IMR-90 (cell line): ENCODE measurements at regions not wholly inside any gene's neighbourhood (a gene's known extent, or its start where the extent isn't known, plus 50 kb on each side); places are given as distances from the start of the nearest gene placed in this dataset.

Experiments
- ATAC-seq: fragments of 200-7000 bp; cut with Tn5 transposase; 2 replicates; pipeline ENCODE4 v1.9.1; 2020; ENCODE audit warnings: low read depth, mild to moderate bottlenecking, moderate library complexity
- BruUV-seq: library from RNA; stranded (reverse); fragments of 400-500 nt; replicated peaks from 2 replicates; lab custom pipeline; 2021; lab: Mats Ljungman, UMichigan
- CTCF ChIA-PET: fragments of 300-600 bp; formaldehyde crosslinking; extraction: SDS; loops from one replicate; lab custom pipeline; 2021; ENCODE audit warnings: antibody characterized with exemption; lab: Yijun Ruan, JAX
- POLR2A ChIA-PET: fragments of 300-600 bp; sonication (Branson Sonifier 250); formaldehyde crosslinking; loops from one replicate; lab custom pipeline; 2022; ENCODE audit warnings: antibody characterized with exemption; ENCODE audit not compliant: unreplicated experiment; lab: Charles Lee
- DNase-seq: peaks from one replicate; pipeline ENCODE4 v3.0.0; 2013
- H2AFZ ChIP-seq: replicated peaks from 2 replicates; pipeline ENCODE3; 2013; ENCODE audit warnings: low read length, mild to moderate bottlenecking; ENCODE audit not compliant: poor library complexity
- H2AK5ac ChIP-seq: 2 replicates; pipeline ENCODE4 v1.6.1; 2013; ENCODE audit warnings: low read depth, low read length, inconsistent platforms
- H2AK9ac ChIP-seq: replicated peaks from 2 replicates; pipeline ENCODE3; 2013; ENCODE audit warnings: mild to moderate bottlenecking, low read depth, low read length, moderate library complexity; ENCODE audit not compliant: poor library complexity
- H2BK120ac ChIP-seq: 2 replicates; pipeline ENCODE4 v1.6.1; 2013; ENCODE audit warnings: low read depth, low read length, inconsistent platforms
- H2BK15ac ChIP-seq: 3 replicates; pipeline ENCODE4 v1.6.1; 2013; ENCODE audit warnings: low read depth, low read length, inconsistent platforms
- H2BK20ac ChIP-seq: 2 replicates; pipeline ENCODE4 v1.6.1; 2013; ENCODE audit warnings: low read depth, mild to moderate bottlenecking, inconsistent platforms, low read length, moderate library complexity
- H2BK5ac ChIP-seq: 2 replicates; pipeline ENCODE4 v1.6.1; 2013; ENCODE audit warnings: mild to moderate bottlenecking, low read depth, low read length, inconsistent platforms; ENCODE audit not compliant: poor library complexity, severe bottlenecking
- H3K14ac ChIP-seq: replicated peaks from 2 replicates; pipeline ENCODE4 v1.6.1; 2013; ENCODE audit warnings: low read depth, low read length, inconsistent platforms
- H3K18ac ChIP-seq: 2 replicates; pipeline ENCODE4 v1.6.1; 2013; ENCODE audit warnings: low read depth, low read length, control low read depth
- H3K23ac ChIP-seq: 2 replicates; pipeline ENCODE4 v1.6.1; 2013; ENCODE audit warnings: low read depth, low read length, inconsistent platforms
- H3K27ac ChIP-seq: 2 replicates; pipeline ENCODE4 v1.5.1; 2013; ENCODE audit warnings: mild to moderate bottlenecking, control low read depth, low read length; ENCODE audit not compliant: insufficient read depth
- H3K27me3 ChIP-seq: 2 replicates; pipeline ENCODE4 v1.6.1; 2013; ENCODE audit warnings: low read length; ENCODE audit not compliant: control insufficient read depth, insufficient read depth
- H3K36me3 ChIP-seq: 2 replicates; pipeline ENCODE4 v1.6.1; 2013; ENCODE audit warnings: low read length, mixed read lengths; ENCODE audit not compliant: control insufficient read depth, insufficient read depth
- H3K4ac ChIP-seq: 2 replicates; pipeline ENCODE4 v1.6.1; 2013; ENCODE audit warnings: low read depth, low read length, inconsistent platforms
- H3K4me1 ChIP-seq: 2 replicates; pipeline ENCODE4 v1.6.1; 2013; ENCODE audit warnings: low read length, mixed read lengths; ENCODE audit not compliant: control insufficient read depth, insufficient read depth
- H3K4me2 ChIP-seq: 2 replicates; pipeline ENCODE4 v1.6.1; 2013; ENCODE audit warnings: low read depth, mild to moderate bottlenecking, control low read depth, low read length, moderate library complexity
- H3K4me3 ChIP-seq: 2 replicates; pipeline ENCODE4 v1.5.1; 2013; ENCODE audit warnings: low read depth, mild to moderate bottlenecking, control low read depth, low read length, moderate library complexity; ENCODE audit not compliant: insufficient read depth
- H3K56ac ChIP-seq: 2 replicates; pipeline ENCODE4 v1.6.1; 2013; ENCODE audit warnings: low read length, inconsistent platforms; ENCODE audit not compliant: insufficient read depth; ENCODE audit errors: extremely low read depth
- H3K79me1 ChIP-seq, 2 experiments: 2 replicates each; pipeline ENCODE4 v1.6.1; 2013; ENCODE audit warnings: low read length in 2 of 2, inconsistent platforms in 1 of 2, low read depth in 1 of 2
- H3K9ac ChIP-seq: 2 replicates; pipeline ENCODE4 v1.6.1; 2013; ENCODE audit warnings: low read depth, low read length, control low read depth
- H3K9me1 ChIP-seq: 2 replicates; pipeline ENCODE4 v1.6.1; 2013; ENCODE audit warnings: low read length, inconsistent platforms; ENCODE audit not compliant: insufficient read depth
- H3K9me3 ChIP-seq: 2 replicates; pipeline ENCODE4 v1.6.1; 2013; ENCODE audit warnings: low read length; ENCODE audit not compliant: control insufficient read depth, insufficient read depth
- H4K20me1 ChIP-seq: 2 replicates; pipeline ENCODE4 v1.6.1; 2013; ENCODE audit warnings: low read length, inconsistent platforms; ENCODE audit not compliant: insufficient read depth
- H4K5ac ChIP-seq: 2 replicates; pipeline ENCODE4 v1.6.1; 2013; ENCODE audit warnings: mild to moderate bottlenecking, low read depth, low read length, control low read depth
- H4K8ac ChIP-seq, 2 experiments: 2 replicates each; pipeline ENCODE4 v1.6.1; 2013; ENCODE audit warnings: low read depth in 2 of 2, low read length in 2 of 2, control low read depth in 1 of 2, inconsistent platforms in 1 of 2
- H4K91ac ChIP-seq: 2 replicates; pipeline ENCODE4 v1.6.1; 2013; ENCODE audit warnings: low read depth, low read length, inconsistent platforms; ENCODE audit not compliant: insufficient read depth
- ELK1 ChIP-seq: fragments of 150-350 bp; IDR thresholded peaks from 2 replicates; pipeline ENCODE4 v1.6.1; 2016; ENCODE audit warnings: low read depth, mild to moderate bottlenecking, low read length, moderate library complexity, borderline replicate concordance
- WGBS, 2 experiments: methylation state at CpG; one replicate each; pipeline versions ENCODE4 v1.1.5 to v1.1.7; 2013; ENCODE audit warnings: missing lambda C conversion rate in 2 of 2; ENCODE audit not compliant: insufficient read length in 1 of 2; ENCODE audit errors: extremely low coverage in 2 of 2; 5-methylcytosine and 5-hydroxymethylcytosine counted together
- dilution Hi-C: fragments of 300-500 bp; cut with HindIII; formaldehyde crosslinking; loops from one replicate; pipeline ENCODE4 v1.14.3; 2018; ENCODE audit warnings: low sequenced_read_pairs; ENCODE audit not compliant: unreplicated experiment
- in situ Hi-C: fragments of 300-500 bp; cut with MboI; formaldehyde crosslinking; loops from 3 replicates; pipeline ENCODE4 v1.14.3; 2019; ENCODE audit warnings: low sequenced_read_pairs, inconsistent platforms, mixed read lengths
- intact Hi-C: fragments of 100-400 bp; cut with micrococcal nuclease; formaldehyde crosslinking; loops from 2 replicates; pipeline ENCODE4 v1.10.0; 2022

- Histone ChIP-seq H2AFZ (no peak overlapping the region), H2BK5ac (no peak overlapping the region), H3K9ac (no peak overlapping the region), H3K18ac (no peak overlapping the region), H2AK5ac (no peak overlapping the region), H3K27ac (no peak overlapping the region), H3K56ac (no peak overlapping the region), H3K4ac (no peak overlapping the region), H3K4me2 (no peak overlapping the region), H2BK120ac (no peak overlapping the region), H3K4me3 (no peak overlapping the region), H3K4me1 (no peaks in the 10 kb centered on the region), H4K91ac (no peak overlapping the region), H3K9me3 (peaks cover 20% of the 10 kb centered on the region), H2BK15ac (no peak overlapping the region), H3K9me1 (no peaks in the 10 kb centered on the region), H3K27me3 (no peaks in the 10 kb centered on the region), H3K14ac (no peak overlapping the region), H2BK20ac (no peak overlapping the region), H4K20me1 (no peaks in the 10 kb centered on the region), H4K8ac (no peak overlapping the region), H2AK9ac (no peak overlapping the region), H3K23ac (no peak overlapping the region), H3K36me3 (no peaks in the 10 kb centered on the region), H3K79me1 (no peaks in the 10 kb centered on the region), H4K5ac (no peak overlapping the region)
- no TSS peak for BruUV-seq
- ChIA-PET POLR2A (no interaction called here), CTCF (no interaction called here)
- ATAC-seq (no peak), DNase-seq (no peak)
- in situ Hi-C loops: no loop called here
- 40% methylated on average over 3 of the region's 6 CpGs; no CpG with 5 or more reads in 1 of the 2 experiments for WGBS, 2 experiments
- TF ChIP-seq ELK1: no peak
- intact Hi-C loops: no loop called here
- dilution Hi-C loops: no loop called here
Observed at GRCh38 chr2:239570971-239571520, 170.2 kb upstream of the HDAC4 start.
